GM12878 (cell line): ENCODE measurements at regions not wholly inside any gene's neighbourhood (a gene's known extent, or its start where the extent isn't known, plus 50 kb on each side); places are given as distances from the start of the nearest gene placed in this dataset.

Source experiments
- BHLHE40 ChIP-seq, 2 experiments: fragments of 450-650 bp in 1 of 2; IDR thresholded peaks; 2 replicates each; pipeline ENCODE4 v1.6.1; 2011 to 2017; ENCODE audit warnings: low read depth in 2 of 2, borderline replicate concordance in 1 of 2, improper control_type of control experiment in 1 of 2, low read length in 1 of 2, mild to moderate bottlenecking in 1 of 2
- EP300 ChIP-seq, 2 experiments: fragments of 150-350 bp in 1 of 2; IDR thresholded peaks; 2 replicates each; pipeline ENCODE4 v1.6.1; 2011 to 2012; ENCODE audit warnings: low read depth in 2 of 2, low read length in 2 of 2, borderline replicate concordance in 1 of 2, improper control_type of control experiment in 1 of 2, inconsistent platforms in 1 of 2; ENCODE audit not compliant: control insufficient read depth in 1 of 2
- HDGF ChIP-seq: fragments of 450-650 bp; IDR thresholded peaks from 2 replicates; pipeline ENCODE4 v1.6.1; 2016; ENCODE audit warnings: antibody characterized with exemption
- KDM1A ChIP-seq: fragments of 200-600 bp; sonication (generic); IDR thresholded peaks from 2 replicates; pipeline ENCODE4 v1.6.1; 2016; ENCODE audit warnings: borderline replicate concordance
- MTA2 ChIP-seq: fragments of 450-650 bp; IDR thresholded peaks from 2 replicates; pipeline ENCODE4 v1.6.1; 2016; ENCODE audit warnings: low read depth, mild to moderate bottlenecking, moderate library complexity
- POLR2AphosphoS2 ChIP-seq: IDR thresholded peaks from 2 replicates; pipeline ENCODE4 v1.6.1; 2011; ENCODE audit warnings: low read depth, mild to moderate bottlenecking, low read length, improper control_type of control experiment, moderate library complexity
- RBBP5 ChIP-seq: fragments of 200-600 bp; sonication (generic); conservative IDR thresholded peaks from 2 replicates; pipeline ENCODE4 v1.6.1; 2016
- ZNF207 ChIP-seq: fragments of 450-650 bp; IDR thresholded peaks from 2 replicates; pipeline ENCODE4 v1.6.1; 2014; ENCODE audit warnings: antibody characterized with exemption, mild to moderate bottlenecking, borderline replicate concordance
- TF ChIP-seq, protein P1 (sequence below): fragments of 450-650 bp; IDR thresholded peaks from 2 replicates; pipeline ENCODE4 v1.6.1; 2018; ENCODE audit warnings: mild to moderate bottlenecking, low read depth, moderate library complexity; ENCODE audit not compliant: partially characterized antibody
- TF ChIP-seq, protein P2 (sequence below): fragments of 450-650 bp; IDR thresholded peaks from 2 replicates; pipeline ENCODE4 v1.6.1; 2016; ENCODE audit warnings: mild to moderate bottlenecking, moderate library complexity, borderline replicate concordance
- TF ChIP-seq, protein P3 (sequence below): fragments of 450-650 bp; IDR thresholded peaks from 2 replicates; pipeline ENCODE4 v1.6.1; 2017; ENCODE audit warnings: mild to moderate bottlenecking, moderate library complexity
- TF ChIP-seq, protein P4 (sequence below): fragments of 450-650 bp; IDR thresholded peaks from 2 replicates; pipeline ENCODE4 v1.6.1; 2017; ENCODE audit warnings: antibody characterized with exemption, mild to moderate bottlenecking, moderate library complexity
- TF ChIP-seq, protein P5 (sequence below): fragments of 450-650 bp; IDR thresholded peaks from 2 replicates; pipeline ENCODE4 v1.6.1; 2016; ENCODE audit warnings: mild to moderate bottlenecking

DNA sequence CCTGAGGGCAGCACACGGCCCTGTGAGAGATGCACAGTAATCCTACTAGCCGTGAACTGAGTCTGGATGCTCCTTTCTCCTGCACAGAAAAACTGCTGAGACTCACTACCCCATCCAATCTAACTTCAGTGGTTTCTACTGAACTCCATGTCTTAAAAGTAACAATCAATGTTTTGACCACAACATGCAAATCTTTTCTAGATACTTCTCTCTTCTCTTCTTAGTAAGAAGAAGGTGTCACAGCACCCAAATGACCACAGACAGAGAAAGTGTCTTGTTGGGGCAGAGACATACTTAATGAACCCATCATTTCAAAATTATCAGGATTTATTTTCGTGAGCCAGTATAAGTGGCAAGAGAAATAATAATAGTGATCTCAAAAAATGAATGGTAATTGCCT is 285.8 kb upstream of the MEF2C start (continued):
- peak in 1 of 2 experiments; percentile 26; a peak in 1 of 4 replicates for TF ChIP-seq BHLHE40 (IDR thresholded peaks at IDR 0.05; ENCODE audit: borderline replicate concordance in 1 of 2, low read depth in 2 of 2, low read length in 1 of 2)
- TF ChIP-seq, protein P1, sequence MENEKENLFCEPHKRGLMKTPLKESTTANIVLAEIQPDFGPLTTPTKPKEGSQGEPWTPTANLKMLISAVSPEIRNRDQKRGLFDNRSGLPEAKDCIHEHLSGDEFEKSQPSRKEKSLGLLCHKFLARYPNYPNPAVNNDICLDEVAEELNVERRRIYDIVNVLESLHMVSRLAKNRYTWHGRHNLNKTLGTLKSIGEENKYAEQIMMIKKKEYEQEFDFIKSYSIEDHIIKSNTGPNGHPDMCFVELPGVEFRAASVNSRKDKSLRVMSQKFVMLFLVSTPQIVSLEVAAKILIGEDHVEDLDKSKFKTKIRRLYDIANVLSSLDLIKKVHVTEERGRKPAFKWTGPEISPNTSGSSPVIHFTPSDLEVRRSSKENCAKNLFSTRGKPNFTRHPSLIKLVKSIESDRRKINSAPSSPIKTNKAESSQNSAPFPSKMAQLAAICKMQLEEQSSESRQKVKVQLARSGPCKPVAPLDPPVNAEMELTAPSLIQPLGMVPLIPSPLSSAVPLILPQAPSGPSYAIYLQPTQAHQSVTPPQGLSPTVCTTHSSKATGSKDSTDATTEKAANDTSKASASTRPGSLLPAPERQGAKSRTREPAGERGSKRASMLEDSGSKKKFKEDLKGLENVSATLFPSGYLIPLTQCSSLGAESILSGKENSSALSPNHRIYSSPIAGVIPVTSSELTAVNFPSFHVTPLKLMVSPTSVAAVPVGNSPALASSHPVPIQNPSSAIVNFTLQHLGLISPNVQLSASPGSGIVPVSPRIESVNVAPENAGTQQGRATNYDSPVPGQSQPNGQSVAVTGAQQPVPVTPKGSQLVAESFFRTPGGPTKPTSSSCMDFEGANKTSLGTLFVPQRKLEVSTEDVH = no peak
- no peak for TF ChIP-seq ZNF207
- TF ChIP-seq, protein P2, sequence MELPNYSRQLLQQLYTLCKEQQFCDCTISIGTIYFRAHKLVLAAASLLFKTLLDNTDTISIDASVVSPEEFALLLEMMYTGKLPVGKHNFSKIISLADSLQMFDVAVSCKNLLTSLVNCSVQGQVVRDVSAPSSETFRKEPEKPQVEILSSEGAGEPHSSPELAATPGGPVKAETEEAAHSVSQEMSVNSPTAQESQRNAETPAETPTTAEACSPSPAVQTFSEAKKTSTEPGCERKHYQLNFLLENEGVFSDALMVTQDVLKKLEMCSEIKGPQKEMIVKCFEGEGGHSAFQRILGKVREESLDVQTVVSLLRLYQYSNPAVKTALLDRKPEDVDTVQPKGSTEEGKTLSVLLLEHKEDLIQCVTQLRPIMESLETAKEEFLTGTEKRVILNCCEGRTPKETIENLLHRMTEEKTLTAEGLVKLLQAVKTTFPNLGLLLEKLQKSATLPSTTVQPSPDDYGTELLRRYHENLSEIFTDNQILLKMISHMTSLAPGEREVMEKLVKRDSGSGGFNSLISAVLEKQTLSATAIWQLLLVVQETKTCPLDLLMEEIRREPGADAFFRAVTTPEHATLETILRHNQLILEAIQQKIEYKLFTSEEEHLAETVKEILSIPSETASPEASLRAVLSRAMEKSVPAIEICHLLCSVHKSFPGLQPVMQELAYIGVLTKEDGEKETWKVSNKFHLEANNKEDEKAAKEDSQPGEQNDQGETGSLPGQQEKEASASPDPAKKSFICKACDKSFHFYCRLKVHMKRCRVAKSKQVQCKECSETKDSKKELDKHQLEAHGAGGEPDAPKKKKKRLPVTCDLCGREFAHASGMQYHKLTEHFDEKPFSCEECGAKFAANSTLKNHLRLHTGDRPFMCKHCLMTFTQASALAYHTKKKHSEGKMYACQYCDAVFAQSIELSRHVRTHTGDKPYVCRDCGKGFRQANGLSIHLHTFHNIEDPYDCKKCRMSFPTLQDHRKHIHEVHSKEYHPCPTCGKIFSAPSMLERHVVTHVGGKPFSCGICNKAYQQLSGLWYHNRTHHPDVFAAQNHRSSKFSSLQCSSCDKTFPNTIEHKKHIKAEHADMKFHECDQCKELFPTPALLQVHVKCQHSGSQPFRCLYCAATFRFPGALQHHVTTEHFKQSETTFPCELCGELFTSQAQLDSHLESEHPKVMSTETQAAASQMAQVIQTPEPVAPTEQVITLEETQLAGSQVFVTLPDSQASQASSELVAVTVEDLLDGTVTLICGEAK = no peak
- 0 out of 4 replicates have a peak, but pooled peaks of 1 of the 2 experiments have one; percentile 28 for TF ChIP-seq EP300 (IDR thresholded peaks at IDR 0.05; ENCODE audit: borderline replicate concordance in 1 of 2, control insufficient read depth in 1 of 2, low read depth in 2 of 2, low read length in 2 of 2)
- no peak for TF ChIP-seq KDM1A
- no peak for TF ChIP-seq HDGF
- no peak for TF ChIP-seq POLR2AphosphoS2
- TF ChIP-seq, protein P3, sequence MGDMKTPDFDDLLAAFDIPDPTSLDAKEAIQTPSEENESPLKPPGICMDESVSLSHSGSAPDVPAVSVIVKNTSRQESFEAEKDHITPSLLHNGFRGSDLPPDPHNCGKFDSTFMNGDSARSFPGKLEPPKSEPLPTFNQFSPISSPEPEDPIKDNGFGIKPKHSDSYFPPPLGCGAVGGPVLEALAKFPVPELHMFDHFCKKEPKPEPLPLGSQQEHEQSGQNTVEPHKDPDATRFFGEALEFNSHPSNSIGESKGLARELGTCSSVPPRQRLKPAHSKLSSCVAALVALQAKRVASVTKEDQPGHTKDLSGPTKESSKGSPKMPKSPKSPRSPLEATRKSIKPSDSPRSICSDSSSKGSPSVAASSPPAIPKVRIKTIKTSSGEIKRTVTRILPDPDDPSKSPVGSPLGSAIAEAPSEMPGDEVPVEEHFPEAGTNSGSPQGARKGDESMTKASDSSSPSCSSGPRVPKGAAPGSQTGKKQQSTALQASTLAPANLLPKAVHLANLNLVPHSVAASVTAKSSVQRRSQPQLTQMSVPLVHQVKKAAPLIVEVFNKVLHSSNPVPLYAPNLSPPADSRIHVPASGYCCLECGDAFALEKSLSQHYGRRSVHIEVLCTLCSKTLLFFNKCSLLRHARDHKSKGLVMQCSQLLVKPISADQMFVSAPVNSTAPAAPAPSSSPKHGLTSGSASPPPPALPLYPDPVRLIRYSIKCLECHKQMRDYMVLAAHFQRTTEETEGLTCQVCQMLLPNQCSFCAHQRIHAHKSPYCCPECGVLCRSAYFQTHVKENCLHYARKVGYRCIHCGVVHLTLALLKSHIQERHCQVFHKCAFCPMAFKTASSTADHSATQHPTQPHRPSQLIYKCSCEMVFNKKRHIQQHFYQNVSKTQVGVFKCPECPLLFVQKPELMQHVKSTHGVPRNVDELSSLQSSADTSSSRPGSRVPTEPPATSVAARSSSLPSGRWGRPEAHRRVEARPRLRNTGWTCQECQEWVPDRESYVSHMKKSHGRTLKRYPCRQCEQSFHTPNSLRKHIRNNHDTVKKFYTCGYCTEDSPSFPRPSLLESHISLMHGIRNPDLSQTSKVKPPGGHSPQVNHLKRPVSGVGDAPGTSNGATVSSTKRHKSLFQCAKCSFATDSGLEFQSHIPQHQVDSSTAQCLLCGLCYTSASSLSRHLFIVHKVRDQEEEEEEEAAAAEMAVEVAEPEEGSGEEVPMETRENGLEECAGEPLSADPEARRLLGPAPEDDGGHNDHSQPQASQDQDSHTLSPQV = no peak
- TF ChIP-seq, protein P4, sequence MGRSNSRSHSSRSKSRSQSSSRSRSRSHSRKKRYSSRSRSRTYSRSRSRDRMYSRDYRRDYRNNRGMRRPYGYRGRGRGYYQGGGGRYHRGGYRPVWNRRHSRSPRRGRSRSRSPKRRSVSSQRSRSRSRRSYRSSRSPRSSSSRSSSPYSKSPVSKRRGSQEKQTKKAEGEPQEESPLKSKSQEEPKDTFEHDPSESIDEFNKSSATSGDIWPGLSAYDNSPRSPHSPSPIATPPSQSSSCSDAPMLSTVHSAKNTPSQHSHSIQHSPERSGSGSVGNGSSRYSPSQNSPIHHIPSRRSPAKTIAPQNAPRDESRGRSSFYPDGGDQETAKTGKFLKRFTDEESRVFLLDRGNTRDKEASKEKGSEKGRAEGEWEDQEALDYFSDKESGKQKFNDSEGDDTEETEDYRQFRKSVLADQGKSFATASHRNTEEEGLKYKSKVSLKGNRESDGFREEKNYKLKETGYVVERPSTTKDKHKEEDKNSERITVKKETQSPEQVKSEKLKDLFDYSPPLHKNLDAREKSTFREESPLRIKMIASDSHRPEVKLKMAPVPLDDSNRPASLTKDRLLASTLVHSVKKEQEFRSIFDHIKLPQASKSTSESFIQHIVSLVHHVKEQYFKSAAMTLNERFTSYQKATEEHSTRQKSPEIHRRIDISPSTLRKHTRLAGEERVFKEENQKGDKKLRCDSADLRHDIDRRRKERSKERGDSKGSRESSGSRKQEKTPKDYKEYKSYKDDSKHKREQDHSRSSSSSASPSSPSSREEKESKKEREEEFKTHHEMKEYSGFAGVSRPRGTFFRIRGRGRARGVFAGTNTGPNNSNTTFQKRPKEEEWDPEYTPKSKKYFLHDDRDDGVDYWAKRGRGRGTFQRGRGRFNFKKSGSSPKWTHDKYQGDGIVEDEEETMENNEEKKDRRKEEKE = no peak
- TF ChIP-seq RBBP5 = no peak
- TF ChIP-seq, protein P5, sequence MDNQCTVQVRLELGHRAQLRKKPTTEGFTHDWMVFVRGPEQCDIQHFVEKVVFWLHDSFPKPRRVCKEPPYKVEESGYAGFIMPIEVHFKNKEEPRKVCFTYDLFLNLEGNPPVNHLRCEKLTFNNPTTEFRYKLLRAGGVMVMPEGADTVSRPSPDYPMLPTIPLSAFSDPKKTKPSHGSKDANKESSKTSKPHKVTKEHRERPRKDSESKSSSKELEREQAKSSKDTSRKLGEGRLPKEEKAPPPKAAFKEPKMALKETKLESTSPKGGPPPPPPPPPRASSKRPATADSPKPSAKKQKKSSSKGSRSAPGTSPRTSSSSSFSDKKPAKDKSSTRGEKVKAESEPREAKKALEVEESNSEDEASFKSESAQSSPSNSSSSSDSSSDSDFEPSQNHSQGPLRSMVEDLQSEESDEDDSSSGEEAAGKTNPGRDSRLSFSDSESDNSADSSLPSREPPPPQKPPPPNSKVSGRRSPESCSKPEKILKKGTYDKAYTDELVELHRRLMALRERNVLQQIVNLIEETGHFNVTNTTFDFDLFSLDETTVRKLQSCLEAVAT = 0 out of 2 replicates have a peak, but pooled peaks have one; percentile 30
- peak; percentile 68 for TF ChIP-seq MTA2
